Endothelial cell of umbilical vein (primary cell): ENCODE measurements at regions not wholly inside any gene's neighbourhood (a gene's known extent, or its start where the extent isn't known, plus 50 kb on each side); places are given as distances from the start of the nearest gene placed in this dataset.

Source experiments
- BruUV-seq: library from RNA; stranded (reverse); fragments of 400-500 nt; replicated peaks from 2 replicates; lab custom pipeline; 2021; lab: Mats Ljungman, UMichigan
- CTCF ChIA-PET: fragments of 300-600, 350-600 bp; sonication (Branson Sonifier 250); formaldehyde crosslinking; loops from one replicate; lab custom pipeline; 2021; ENCODE audit warnings: antibody characterized with exemption, inconsistent platforms; lab: Charles Lee
- POLR2A ChIA-PET: fragments of 300-600, 350-600 bp; sonication (Branson Sonifier 250); formaldehyde crosslinking; loops from one replicate; lab custom pipeline; 2021; ENCODE audit warnings: antibody characterized with exemption, inconsistent platforms; lab: Charles Lee
- DNase-seq: peaks from one replicate; pipeline ENCODE4 v3.0.0-alpha.2; 2011; ENCODE audit warnings: low read depth, low spot score
- FAIRE-seq: peaks from 2 replicates; lab custom pipeline; 2011; peaks lifted over from hg19 to GRCh38; lab: Jason Lieb, UNC
- H2AFZ ChIP-seq: 2 replicates; pipeline ENCODE4 v1.6.0; 2012; ENCODE audit warnings: low read depth, low read length, control low read depth, inconsistent platforms
- H3K27ac ChIP-seq: 2 replicates; pipeline ENCODE4 v1.5.1; 2011; ENCODE audit warnings: low read depth, mild to moderate bottlenecking, control low read depth, low read length, moderate library complexity; ENCODE audit not compliant: insufficient read depth
- H3K27me3 ChIP-seq, 2 experiments: 2 replicates each; pipeline versions ENCODE4 v1.6.0 to v1.6.1; 2011; ENCODE audit warnings: low read length in 2 of 2, mixed read lengths in 1 of 2; ENCODE audit not compliant: control insufficient read depth in 2 of 2, insufficient read depth in 2 of 2
- H3K36me3 ChIP-seq, 2 experiments: 2 replicates in 1 of 2; 3 replicates in 1 of 2; pipeline ENCODE4 v1.5.1; 2011; ENCODE audit warnings: low read length in 2 of 2, mild to moderate bottlenecking in 1 of 2, moderate library complexity in 1 of 2; ENCODE audit not compliant: control insufficient read depth in 2 of 2, insufficient read depth in 2 of 2; ENCODE audit errors: extremely low read depth in 1 of 2
- H3K4me1 ChIP-seq: 3 replicates; pipeline ENCODE4 v1.5.1; 2011; ENCODE audit warnings: mild to moderate bottlenecking, low read length; ENCODE audit not compliant: control insufficient read depth, insufficient read depth; ENCODE audit errors: extremely low read depth
- H3K4me2 ChIP-seq: 2 replicates; pipeline ENCODE4 v1.6.1; 2011; ENCODE audit warnings: low read length, control low read depth, mixed read lengths; ENCODE audit not compliant: insufficient read depth
- H3K4me3 ChIP-seq, 3 experiments: fragments of 200-600 bp in 1 of 3; sonication (generic), shearing (Covaris generic) in 1 of 3; replicated peaks in 1 of 3; 2 replicates each; pipeline ENCODE4 v1.5.1; 2011 to 2016; ENCODE audit warnings: control low read depth in 3 of 3, low read length in 3 of 3, mild to moderate bottlenecking in 2 of 3, inconsistent platforms in 1 of 3, low read depth in 1 of 3, moderate library complexity in 1 of 3; ENCODE audit not compliant: insufficient read depth in 1 of 3
- H3K79me2 ChIP-seq: 2 replicates; pipeline ENCODE4 v1.6.0; 2012; ENCODE audit warnings: low read length, inconsistent platforms; ENCODE audit not compliant: control insufficient read depth, insufficient read depth
- H3K9ac ChIP-seq: replicated peaks from 2 replicates; pipeline ENCODE3; 2011; ENCODE audit warnings: low read length, control low read depth; ENCODE audit not compliant: insufficient read depth; ENCODE audit errors: extremely low read depth
- H3K9me1 ChIP-seq: replicated peaks from 3 replicates; pipeline ENCODE4 v1.6.0; 2011; ENCODE audit warnings: mild to moderate bottlenecking, low read length; ENCODE audit not compliant: control insufficient read depth, insufficient read depth; ENCODE audit errors: extremely low read depth
- H3K9me3 ChIP-seq: replicated peaks from 2 replicates; pipeline ENCODE4 v1.5.1; 2012; ENCODE audit warnings: low read length, inconsistent platforms; ENCODE audit not compliant: control insufficient read depth, insufficient read depth
- H4K20me1 ChIP-seq: replicated peaks from 2 replicates; pipeline ENCODE3; 2011; ENCODE audit warnings: mild to moderate bottlenecking, low read length; ENCODE audit not compliant: control insufficient read depth, insufficient read depth; ENCODE audit errors: extremely low read depth
- EZH2 ChIP-seq: IDR thresholded peaks from 2 replicates; pipeline ENCODE4 v1.6.1; 2012; ENCODE audit warnings: borderline replicate concordance, low read depth, mild to moderate bottlenecking, moderate library complexity, low read length, inconsistent platforms; ENCODE audit not compliant: severe bottlenecking
- FOS ChIP-seq: IDR thresholded peaks from 2 replicates; pipeline ENCODE4 v1.6.1; 2011; ENCODE audit warnings: mild to moderate bottlenecking, low read length, moderate library complexity, borderline replicate concordance; ENCODE audit not compliant: insufficient read depth
- GATA2 ChIP-seq: IDR thresholded peaks from 2 replicates; pipeline ENCODE4 v1.7.0; 2011; ENCODE audit warnings: low read depth, mild to moderate bottlenecking, moderate library complexity, mixed read lengths, low read length; ENCODE audit not compliant: insufficient read length, insufficient read depth
- JUN ChIP-seq: IDR thresholded peaks from 2 replicates; pipeline ENCODE4 v1.6.1; 2011; ENCODE audit warnings: borderline replicate concordance, low read depth; ENCODE audit not compliant: insufficient read length, insufficient read depth
- MYC ChIP-seq: IDR thresholded peaks from one replicate; pipeline ENCODE4 v1.6.1; 2011; ENCODE audit warnings: mild to moderate bottlenecking, low read depth, low read length
- POLR2A ChIP-seq: IDR thresholded peaks from 2 replicates; pipeline ENCODE4 v1.6.1; 2012; ENCODE audit warnings: low read depth, mild to moderate bottlenecking, control low read depth, low read length
- POLR2AphosphoS5 ChIP-seq: IDR thresholded peaks from 2 replicates; pipeline ENCODE4 v1.6.1; 2012; ENCODE audit warnings: low read depth, mild to moderate bottlenecking, control low read depth, low read length, moderate library complexity; ENCODE audit not compliant: insufficient read depth
- dilution Hi-C: fragments of 300-500 bp; cut with MboI; formaldehyde crosslinking; loops from one replicate; pipeline ENCODE4 v1.15.0; 2019; ENCODE audit warnings: low sequenced_read_pairs; ENCODE audit not compliant: extremely low pct_ligation_motif_present
- intact Hi-C: fragments of 100-400 bp; cut with micrococcal nuclease; formaldehyde crosslinking; loops from one replicate; pipeline ENCODE4 v1.10.0; 2022
- TF ChIP-seq, protein P1 (sequence below): IDR thresholded peaks from 2 replicates; pipeline ENCODE4 v1.6.1; 2011; ENCODE audit not compliant: insufficient read depth, insufficient read length
- TF ChIP-seq, protein P2 (sequence below), 2 donors: IDR thresholded peaks; 1 replicate in 1 of 2; 2 replicates in 1 of 2; pipeline ENCODE4 v1.5.1; 2011; ENCODE audit warnings: low read length in 2 of 2, mild to moderate bottlenecking in 2 of 2, moderate library complexity in 2 of 2, control low read depth in 1 of 2, inconsistent platforms in 1 of 2, low read depth in 1 of 2; ENCODE audit not compliant: insufficient read depth in 1 of 2; ENCODE audit errors: extremely low read depth in 1 of 2

DNA sequence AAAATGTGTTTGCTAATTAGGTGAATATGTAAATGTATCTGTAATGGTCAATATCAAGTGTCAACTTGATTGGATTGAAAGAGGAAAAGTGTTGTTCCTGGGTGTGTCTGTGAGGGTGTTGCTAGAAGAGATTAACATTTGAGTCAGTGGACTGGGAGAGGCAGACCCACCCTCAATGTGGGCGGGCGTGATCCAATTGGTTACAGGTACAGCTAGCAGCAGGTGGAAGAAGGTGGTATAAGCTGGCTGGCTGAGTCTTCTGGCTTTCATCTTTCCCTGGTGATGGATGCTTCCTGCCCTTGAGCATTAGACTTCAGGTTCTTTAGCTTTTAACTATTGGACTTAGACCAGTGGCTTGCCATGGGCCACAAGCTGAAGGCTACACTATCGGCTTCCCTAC is 779.0 kb upstream of the CTNND2 start:
- H3K36me3 ChIP-seq, result no peaks in the 10 kb centered on the region
- no TSS peak for BruUV-seq
- DNase-seq, result no peak
- no peaks in the 10 kb centered on the region for H3K4me1 ChIP-seq
- no peaks in the 10 kb centered on the region for H3K9me1 ChIP-seq
- H3K9ac ChIP-seq, result no peak overlapping the region
- CTCF ChIA-PET, result no interaction called here
- TF ChIP-seq JUN (no peak), POLR2AphosphoS5 (no peak), EZH2 (no peak), FOS (no peak)
- TF ChIP-seq, protein P1, sequence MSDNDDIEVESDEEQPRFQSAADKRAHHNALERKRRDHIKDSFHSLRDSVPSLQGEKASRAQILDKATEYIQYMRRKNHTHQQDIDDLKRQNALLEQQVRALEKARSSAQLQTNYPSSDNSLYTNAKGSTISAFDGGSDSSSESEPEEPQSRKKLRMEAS, result no peak
- H3K4me2 ChIP-seq, result no peak overlapping the region
- H3K79me2 ChIP-seq, result no peaks in the 10 kb centered on the region
- no peaks in the 10 kb centered on the region for H4K20me1 ChIP-seq
- H3K9me3 ChIP-seq, result no peaks in the 10 kb centered on the region
- no peaks in the 10 kb centered on the region for H3K27me3 ChIP-seq
- H2AFZ ChIP-seq, result no peak overlapping the region
- POLR2A ChIA-PET, result no interaction called here
- H3K27ac ChIP-seq, result no peak overlapping the region
- FAIRE-seq, result no peak
- H3K4me3 ChIP-seq, result no peak overlapping the region
- dilution Hi-C loops, result no loop called here
- intact Hi-C loops, result no loop called here

DNA sequence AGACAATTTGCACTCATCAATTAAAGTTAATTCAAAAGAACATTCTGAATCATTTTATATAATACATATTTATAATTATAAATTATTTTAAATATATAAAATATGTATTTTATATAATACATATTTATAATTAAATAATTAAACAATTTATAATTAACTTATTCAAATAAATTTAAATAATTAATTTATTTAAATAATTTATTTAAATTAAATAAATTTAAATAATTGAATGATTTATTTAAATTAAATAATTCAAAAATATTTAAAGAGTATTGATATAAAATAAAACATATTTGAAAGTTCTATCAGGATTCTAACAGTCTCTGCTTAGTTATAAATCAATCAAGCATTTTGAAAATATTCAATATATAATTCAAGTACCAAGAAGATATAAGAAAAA is 775.5 kb upstream of the CTNND2 start:
- intact Hi-C loops (no loop called here), dilution Hi-C loops (no loop called here)
- Histone ChIP-seq H3K4me1 (no peaks in the 10 kb centered on the region), H4K20me1 (no peaks in the 10 kb centered on the region), H3K4me3 (no peak overlapping the region), H3K36me3 (no peaks in the 10 kb centered on the region), H3K9me3 (peaks cover 1% of the 10 kb centered on the region), H3K9ac (no peak overlapping the region), H3K4me2 (no peak overlapping the region), H3K9me1 (no peaks in the 10 kb centered on the region), H3K27ac (no peak overlapping the region), H3K79me2 (no peaks in the 10 kb centered on the region), H3K27me3 (no peaks in the 10 kb centered on the region), H2AFZ (no peak overlapping the region)
- CTCF ChIA-PET, result no interaction called here
- POLR2A ChIA-PET, result no interaction called here
- no peak for DNase-seq
- no peak for FAIRE-seq
- no peak for TF ChIP-seq GATA2
- TF ChIP-seq, protein P2, sequence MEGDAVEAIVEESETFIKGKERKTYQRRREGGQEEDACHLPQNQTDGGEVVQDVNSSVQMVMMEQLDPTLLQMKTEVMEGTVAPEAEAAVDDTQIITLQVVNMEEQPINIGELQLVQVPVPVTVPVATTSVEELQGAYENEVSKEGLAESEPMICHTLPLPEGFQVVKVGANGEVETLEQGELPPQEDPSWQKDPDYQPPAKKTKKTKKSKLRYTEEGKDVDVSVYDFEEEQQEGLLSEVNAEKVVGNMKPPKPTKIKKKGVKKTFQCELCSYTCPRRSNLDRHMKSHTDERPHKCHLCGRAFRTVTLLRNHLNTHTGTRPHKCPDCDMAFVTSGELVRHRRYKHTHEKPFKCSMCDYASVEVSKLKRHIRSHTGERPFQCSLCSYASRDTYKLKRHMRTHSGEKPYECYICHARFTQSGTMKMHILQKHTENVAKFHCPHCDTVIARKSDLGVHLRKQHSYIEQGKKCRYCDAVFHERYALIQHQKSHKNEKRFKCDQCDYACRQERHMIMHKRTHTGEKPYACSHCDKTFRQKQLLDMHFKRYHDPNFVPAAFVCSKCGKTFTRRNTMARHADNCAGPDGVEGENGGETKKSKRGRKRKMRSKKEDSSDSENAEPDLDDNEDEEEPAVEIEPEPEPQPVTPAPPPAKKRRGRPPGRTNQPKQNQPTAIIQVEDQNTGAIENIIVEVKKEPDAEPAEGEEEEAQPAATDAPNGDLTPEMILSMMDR (IDR thresholded peaks at IDR 0.05; ENCODE audit: extremely low read depth in 1 of 2, insufficient read depth in 1 of 2, low read depth in 1 of 2, low read length in 2 of 2), result no peak
- TF ChIP-seq, protein P1, result no peak
- no peak for TF ChIP-seq POLR2A
- no peak for TF ChIP-seq FOS
- no peak for TF ChIP-seq MYC
- TF ChIP-seq JUN, result no peak
- no peak for TF ChIP-seq POLR2AphosphoS5
- no peak for TF ChIP-seq EZH2
- no TSS peak for BruUV-seq
